ENCODE measurements at regions not wholly inside any gene's neighbourhood (a gene's known extent, or its start where the extent isn't known, plus 50 kb on each side); places are given as distances from the start of the nearest gene placed in this dataset.

DNA sequence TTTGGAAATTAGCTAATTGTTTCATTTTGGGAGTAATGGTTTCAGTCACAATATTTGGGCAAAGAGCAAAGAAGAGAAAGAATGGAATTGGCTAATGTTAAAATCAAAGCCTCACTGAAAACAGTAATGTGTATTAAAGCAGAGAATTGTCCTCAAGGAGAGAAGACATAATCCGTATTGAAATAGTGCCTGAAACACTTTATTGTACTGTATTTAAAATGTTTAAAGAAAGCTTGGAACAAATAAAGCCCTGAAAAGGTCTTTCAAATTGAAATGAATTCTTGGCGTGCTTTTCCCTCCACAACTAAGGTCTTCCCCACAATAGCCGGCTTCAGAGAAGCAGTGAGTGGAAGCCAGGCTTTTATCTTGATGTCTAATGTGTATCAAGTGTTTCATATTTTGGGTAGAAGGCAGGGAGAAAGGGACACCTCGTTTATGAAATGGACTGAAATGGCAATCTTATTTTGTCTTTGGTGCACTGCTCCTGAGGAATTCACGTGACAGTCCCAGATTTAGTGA lies 212.9 kb upstream of the CRY1 start:
- no peak for ATAC-seq (ENCODE audit: low read depth)
- Mint-ChIP-seq H3K36me3 (no peaks in the 10 kb centered on the region), H3K27me3 (peaks cover 19% of the 10 kb centered on the region), H3K4me1 (no peaks in the 10 kb centered on the region), H3K9me3 (peaks cover 4% of the 10 kb centered on the region), H3K27ac (no peak overlapping the region), H3K4me3 (no peak overlapping the region)
- no peak for DNase-seq (ENCODE audit: low spot score in 2 of 2)

DNA sequence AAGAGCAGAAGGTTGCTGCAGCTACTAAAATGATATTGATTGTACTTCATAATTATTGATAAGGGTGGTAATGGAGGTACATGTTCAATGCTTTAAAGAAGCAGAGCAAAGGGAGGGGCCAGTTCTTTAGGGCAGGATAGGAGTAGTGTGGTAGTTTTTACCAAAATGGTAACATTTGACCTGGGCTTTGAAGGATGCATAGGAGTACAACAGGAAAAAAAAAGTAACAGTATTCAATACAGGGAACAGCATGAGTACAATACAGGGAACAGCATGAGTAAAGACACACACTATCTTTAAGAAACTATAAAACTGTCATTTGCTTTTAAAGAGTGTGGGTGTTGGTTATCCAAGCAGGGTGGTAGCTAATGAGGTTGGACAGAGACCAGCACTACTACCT lies 215.0 kb upstream of the CRY1 start:
- no peak for ATAC-seq (ENCODE audit: low read depth)
- Mint-ChIP-seq H3K36me3 (no peaks in the 10 kb centered on the region), H3K27ac (no peak overlapping the region), H3K9me3 (peaks cover 3% of the 10 kb centered on the region), H3K4me1 (peaks cover 7% of the 10 kb centered on the region), H3K27me3 (peaks cover 19% of the 10 kb centered on the region), H3K4me3 (no peak overlapping the region)
- DNase-seq (ENCODE audit: low spot score in 2 of 2), result no peak

- H3K36me3 Mint-ChIP-seq, result no peaks in the 10 kb centered on the region
- H3K4me1 Mint-ChIP-seq, result peaks cover 7% of the 10 kb centered on the region
- H3K4me3 Mint-ChIP-seq, result no peak overlapping the region
- peaks cover 3% of the 10 kb centered on the region for H3K9me3 Mint-ChIP-seq
- H3K27ac Mint-ChIP-seq, result no peak overlapping the region
- no peak for DNase-seq (ENCODE audit: low spot score in 2 of 2)
- peaks cover 21% of the 10 kb centered on the region for H3K27me3 Mint-ChIP-seq
- no peak for ATAC-seq (ENCODE audit: low read depth)
Observed at GRCh38 chr12:107309020-107309419, 215.7 kb upstream of the CRY1 start.

DNA sequence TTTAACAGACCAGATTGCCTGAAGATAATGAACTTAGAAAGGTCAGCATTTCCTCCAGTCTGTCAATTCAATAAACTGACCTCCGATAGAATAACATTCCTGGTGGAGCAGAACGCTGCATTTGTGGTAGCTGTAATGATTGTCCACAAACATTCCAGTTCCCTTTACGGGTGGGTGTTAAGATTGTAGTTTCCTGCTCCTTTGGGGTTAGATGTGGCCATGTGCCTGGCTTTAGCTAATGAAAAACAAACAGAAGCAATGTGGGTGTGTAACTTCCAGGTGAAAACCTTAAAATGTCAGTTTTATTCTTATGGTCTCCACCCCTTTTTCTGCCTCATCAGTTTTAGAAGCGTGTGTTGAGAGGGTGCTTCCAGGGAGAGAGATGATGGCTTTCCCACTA lies 217.3 kb upstream of the CRY1 start:
- Mint-ChIP-seq H3K27me3 (peaks cover 28% of the 10 kb centered on the region), H3K4me3 (no peak overlapping the region), H3K36me3 (no peaks in the 10 kb centered on the region), H3K4me1 (peaks cover 7% of the 10 kb centered on the region), H3K9me3 (peaks cover 3% of the 10 kb centered on the region), H3K27ac (no peak overlapping the region)
- ATAC-seq (ENCODE audit: low read depth) (no peak), DNase-seq (ENCODE audit: low spot score in 2 of 2) (no peak)

DNA sequence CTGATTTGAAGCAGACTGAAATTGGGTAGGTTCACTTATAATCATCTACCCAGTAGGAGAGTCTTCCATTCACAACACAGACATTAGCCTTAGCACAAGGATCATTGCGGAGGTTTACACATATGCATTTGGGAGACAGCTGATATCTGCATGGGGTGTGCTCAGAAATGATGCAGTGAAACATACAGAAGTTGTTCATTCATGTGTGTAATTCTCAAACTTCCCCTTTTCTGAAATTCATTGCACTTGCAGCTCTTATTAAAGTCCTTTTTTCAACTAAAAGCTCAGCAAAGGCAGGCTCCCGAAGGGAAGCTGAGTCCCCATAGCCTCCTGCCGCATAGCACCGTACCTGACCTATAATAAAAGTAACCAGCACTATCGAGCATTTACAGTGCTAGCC lies 218.3 kb upstream of the CRY1 start:
- peaks cover 28% of the 10 kb centered on the region for H3K27me3 Mint-ChIP-seq
- no peaks in the 10 kb centered on the region for H3K36me3 Mint-ChIP-seq
- no peak for DNase-seq (ENCODE audit: low spot score in 2 of 2)
- no peak overlapping the region for H3K4me3 Mint-ChIP-seq
- ATAC-seq (ENCODE audit: low read depth), result peak; percentile 45
- H3K4me1 Mint-ChIP-seq, result peaks cover 7% of the 10 kb centered on the region
- peaks cover 3% of the 10 kb centered on the region for H3K9me3 Mint-ChIP-seq
- no peak overlapping the region for H3K27ac Mint-ChIP-seq

GRCh38 chr12:107317751-107318555 lies 224.6 kb upstream of the CRY1 start:
- Mint-ChIP-seq H3K9me3 (no peaks in the 10 kb centered on the region), H3K4me1 (peaks cover 7% of the 10 kb centered on the region), H3K27me3 (peaks cover 24% of the 10 kb centered on the region), H3K36me3 (no peaks in the 10 kb centered on the region), H3K27ac (no peak overlapping the region), H3K4me3 (peak overlapping the region; percentile 48)
- peak; percentile 32 for ATAC-seq (ENCODE audit: low read depth)
- no peak for DNase-seq (ENCODE audit: low spot score in 2 of 2)

DNA sequence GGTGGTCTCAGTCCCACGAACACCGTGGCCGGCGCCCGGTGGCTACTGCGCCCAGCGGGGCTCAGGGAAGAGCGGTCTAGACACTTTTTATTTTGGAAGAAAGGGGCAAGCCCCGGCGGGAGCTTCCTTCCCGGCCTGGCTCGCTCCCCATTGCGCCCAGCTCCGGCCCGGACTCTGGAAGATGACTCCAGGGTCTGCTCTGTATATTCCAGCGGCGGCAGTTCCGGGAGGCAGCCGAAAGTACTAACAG lies 225.1 kb upstream of the CRY1 start:
- no peaks in the 10 kb centered on the region for H3K36me3 Mint-ChIP-seq
- DNase-seq (ENCODE audit: low spot score in 2 of 2), result no peak
- H3K4me1 Mint-ChIP-seq, result peaks cover 7% of the 10 kb centered on the region
- no peak for ATAC-seq (ENCODE audit: low read depth)
- H3K4me3 Mint-ChIP-seq, result no peak overlapping the region
- peaks cover 24% of the 10 kb centered on the region for H3K27me3 Mint-ChIP-seq
- no peaks in the 10 kb centered on the region for H3K9me3 Mint-ChIP-seq
- no peak overlapping the region for H3K27ac Mint-ChIP-seq

- DNase-seq (ENCODE audit: low spot score in 2 of 2), result no peak
- no peak overlapping the region for H3K4me3 Mint-ChIP-seq
- no peaks in the 10 kb centered on the region for H3K9me3 Mint-ChIP-seq
- no peaks in the 10 kb centered on the region for H3K36me3 Mint-ChIP-seq
- peaks cover 26% of the 10 kb centered on the region for H3K27me3 Mint-ChIP-seq
- H3K27ac Mint-ChIP-seq, result no peak overlapping the region
- no peak for ATAC-seq (ENCODE audit: low read depth)
- H3K4me1 Mint-ChIP-seq, result peaks cover 7% of the 10 kb centered on the region
Observed at GRCh38 chr12:107318806-107319532, 225.6 kb upstream of the CRY1 start.

GRCh38 chr12:107319533-107320032 lies 226.2 kb upstream of the CRY1 start:
- no peaks in the 10 kb centered on the region for H3K9me3 Mint-ChIP-seq
- no peak for DNase-seq (ENCODE audit: low spot score in 2 of 2)
- peaks cover 23% of the 10 kb centered on the region for H3K27me3 Mint-ChIP-seq
- no peak overlapping the region for H3K4me3 Mint-ChIP-seq
- no peaks in the 10 kb centered on the region for H3K36me3 Mint-ChIP-seq
- peaks cover 7% of the 10 kb centered on the region for H3K4me1 Mint-ChIP-seq
- no peak overlapping the region for H3K27ac Mint-ChIP-seq
- no peak for ATAC-seq (ENCODE audit: low read depth)

DNA sequence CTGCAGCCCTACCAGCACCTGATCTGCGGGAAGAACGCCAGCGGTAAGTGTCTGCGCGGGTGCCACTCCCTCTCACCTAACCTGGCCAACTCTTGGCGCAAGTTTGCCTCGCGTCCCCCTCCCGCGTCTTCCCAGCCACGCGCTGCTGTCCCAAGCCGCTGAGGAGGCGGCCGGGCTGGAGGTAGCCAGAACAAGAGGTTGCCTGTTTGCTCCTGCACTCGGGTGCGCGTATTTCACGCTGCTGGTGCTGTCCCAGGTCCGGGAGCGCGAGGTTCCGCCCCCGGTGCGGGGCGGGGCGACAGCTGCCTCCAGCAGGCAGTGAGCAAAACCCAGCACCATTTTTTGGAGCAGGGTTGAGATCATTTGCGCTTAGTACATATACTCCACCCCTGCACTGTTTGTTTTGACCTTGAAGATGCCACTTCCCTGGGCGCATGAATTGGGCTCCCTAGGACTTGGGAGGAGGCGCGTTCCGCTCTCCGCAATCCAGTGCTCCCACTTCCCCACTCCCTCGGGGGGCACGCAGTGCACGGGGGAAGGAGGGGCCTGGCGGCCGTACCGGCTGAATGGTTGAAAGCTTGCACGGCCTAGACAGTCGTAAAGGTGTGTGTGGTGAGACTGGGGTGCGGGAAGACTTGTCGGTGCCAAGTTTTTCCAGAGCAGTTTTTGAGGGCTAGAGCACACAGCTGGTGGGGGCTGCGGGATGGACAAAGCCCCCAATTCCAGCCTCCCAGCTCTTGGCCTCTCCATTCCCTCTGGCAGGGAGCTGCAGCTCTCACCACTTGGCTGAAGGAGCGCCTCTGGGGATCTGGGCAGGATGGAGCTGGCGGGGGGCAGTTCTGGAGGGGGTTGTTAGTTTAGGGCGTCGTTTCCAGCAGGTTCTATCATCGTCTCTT lies 226.9 kb upstream of the CRY1 start:
- Mint-ChIP-seq H3K9me3 (no peaks in the 10 kb centered on the region), H3K4me3 (peak overlapping the region; percentile 39), H3K27ac (no peak overlapping the region), H3K36me3 (no peaks in the 10 kb centered on the region), H3K4me1 (peaks cover 7% of the 10 kb centered on the region), H3K27me3 (peaks cover 21% of the 10 kb centered on the region)
- DNase-seq (ENCODE audit: low spot score in 2 of 2) (no peak), ATAC-seq (ENCODE audit: low read depth) (no peak)

GRCh38 chr12:107320929-107321631 lies 227.7 kb upstream of the CRY1 start:
- no peak for ATAC-seq (ENCODE audit: low read depth)
- DNase-seq (ENCODE audit: low spot score in 2 of 2), result no peak
- no peak overlapping the region for H3K27ac Mint-ChIP-seq
- H3K27me3 Mint-ChIP-seq, result peaks cover 19% of the 10 kb centered on the region
- H3K4me1 Mint-ChIP-seq, result peaks cover 7% of the 10 kb centered on the region
- no peaks in the 10 kb centered on the region for H3K36me3 Mint-ChIP-seq
- peak overlapping the region; percentile 50 for H3K4me3 Mint-ChIP-seq
- no peaks in the 10 kb centered on the region for H3K9me3 Mint-ChIP-seq

DNA sequence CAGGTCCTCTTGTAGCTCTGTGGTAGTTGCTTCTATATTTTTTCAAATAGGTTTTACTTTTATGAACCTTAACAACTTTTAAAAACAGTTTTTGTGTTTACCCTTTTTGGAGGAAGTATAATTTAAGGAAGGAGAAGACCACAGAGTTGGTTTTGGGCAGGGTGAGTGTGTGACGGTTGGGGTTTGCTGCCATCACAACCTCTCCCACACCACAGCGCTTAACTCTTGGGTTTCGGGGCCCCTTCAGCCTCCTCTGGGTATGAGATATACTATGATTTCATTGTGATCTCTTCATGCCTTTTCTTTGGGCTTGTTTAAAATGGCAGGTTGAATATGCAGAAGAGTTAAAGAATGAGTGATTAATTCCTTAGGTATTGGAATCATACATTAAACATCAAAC lies 228.7 kb upstream of the CRY1 start:
- peaks cover 7% of the 10 kb centered on the region for H3K4me1 Mint-ChIP-seq
- no peaks in the 10 kb centered on the region for H3K9me3 Mint-ChIP-seq
- peaks cover 21% of the 10 kb centered on the region for H3K27me3 Mint-ChIP-seq
- ATAC-seq (ENCODE audit: low read depth) (no peak), DNase-seq (ENCODE audit: low spot score in 2 of 2) (no peak)
- H3K4me3 Mint-ChIP-seq, result no peak overlapping the region
- H3K36me3 Mint-ChIP-seq, result no peaks in the 10 kb centered on the region
- H3K27ac Mint-ChIP-seq, result no peak overlapping the region

DNA sequence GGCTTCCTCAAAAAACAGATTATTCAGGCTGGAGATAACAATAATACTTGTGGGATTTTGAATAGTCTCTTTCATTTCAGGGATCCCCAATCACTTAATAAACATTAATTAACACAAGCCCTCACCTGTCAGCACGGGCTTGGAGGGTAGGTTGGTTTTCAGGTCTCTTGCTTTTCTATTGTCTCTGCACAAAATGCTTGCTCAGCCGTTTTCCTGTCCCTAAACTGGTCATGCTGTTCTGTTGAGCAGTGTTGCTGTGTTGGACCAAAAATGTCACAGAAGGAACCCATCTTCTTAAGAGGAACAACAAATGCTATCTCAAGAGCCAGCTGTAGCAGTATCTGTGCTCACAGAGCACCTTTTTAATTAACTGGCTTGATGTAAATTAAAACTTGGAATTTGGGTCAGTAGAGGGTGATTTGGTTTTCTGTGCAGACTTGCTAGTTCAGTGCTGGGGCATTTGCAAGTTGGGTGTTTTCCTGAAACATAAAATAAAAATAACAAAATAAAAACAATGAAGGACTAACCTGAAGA lies 231.8 kb upstream of the CRY1 start:
- Mint-ChIP-seq H3K27ac (no peak overlapping the region), H3K9me3 (peaks cover 1% of the 10 kb centered on the region)

More for the DNA sequence above, 231.8 kb upstream of the CRY1 start:
- DNase-seq (ENCODE audit: low spot score in 2 of 2) (no peak), ATAC-seq (ENCODE audit: low read depth) (no peak)
- H3K36me3 Mint-ChIP-seq, result no peaks in the 10 kb centered on the region
- H3K4me3 Mint-ChIP-seq, result no peak overlapping the region
- peaks cover 2% of the 10 kb centered on the region for H3K4me1 Mint-ChIP-seq
- peaks cover 22% of the 10 kb centered on the region for H3K27me3 Mint-ChIP-seq
